Colonic mucosa (tissue), 4 donors: ENCODE measurements at regions not wholly inside any gene's neighbourhood (a gene's known extent, or its start where the extent isn't known, plus 50 kb on each side); places are given as distances from the start of the nearest gene placed in this dataset.

Source experiments
- DNase-seq: peaks from one replicate; pipeline ENCODE4 v3.0.0-alpha.2; 2020
- H3K27ac ChIP-seq: fragments of 200-600 bp; one replicate; pipeline ENCODE4 v1.8.0; 2021
- H3K27me3 ChIP-seq: fragments of 200-600 bp; one replicate; pipeline ENCODE4 v1.8.0; 2021
- H3K36me3 ChIP-seq: fragments of 200-600 bp; one replicate; pipeline ENCODE4 v1.8.0; 2021
- H3K4me1 ChIP-seq: fragments of 200-600 bp; one replicate; pipeline ENCODE4 v1.8.0; 2021; ENCODE audit warnings: mild to moderate bottlenecking
- H3K4me3 ChIP-seq: fragments of 200-600 bp; one replicate; pipeline ENCODE4 v1.8.0; 2021
- H3K9ac ChIP-seq, 2 donors: one replicate each; pipeline ENCODE4 v1.7.0; 2013; ENCODE audit warnings: control low read depth in 2 of 2, low read depth in 2 of 2, low read length in 2 of 2
- H3K9me3 ChIP-seq: fragments of 200-600 bp; one replicate; pipeline ENCODE4 v1.8.0; 2021
- CTCF ChIP-seq: fragments of 200-600 bp; IDR thresholded peaks from one replicate; pipeline ENCODE4 v1.8.0; 2022; ENCODE audit warnings: antibody characterized with exemption, mild to moderate bottlenecking
- intact Hi-C: fragments of 100-400 bp; cut with DNase I; formaldehyde crosslinking; loops from one replicate; pipeline ENCODE4 v1.14.1; 2022
- donor health status: healthy.
- donor health status: DM: no; HTN: no; CAD: no.
- donor health status: DM: no; HTN: no; CAD: no.

DNA sequence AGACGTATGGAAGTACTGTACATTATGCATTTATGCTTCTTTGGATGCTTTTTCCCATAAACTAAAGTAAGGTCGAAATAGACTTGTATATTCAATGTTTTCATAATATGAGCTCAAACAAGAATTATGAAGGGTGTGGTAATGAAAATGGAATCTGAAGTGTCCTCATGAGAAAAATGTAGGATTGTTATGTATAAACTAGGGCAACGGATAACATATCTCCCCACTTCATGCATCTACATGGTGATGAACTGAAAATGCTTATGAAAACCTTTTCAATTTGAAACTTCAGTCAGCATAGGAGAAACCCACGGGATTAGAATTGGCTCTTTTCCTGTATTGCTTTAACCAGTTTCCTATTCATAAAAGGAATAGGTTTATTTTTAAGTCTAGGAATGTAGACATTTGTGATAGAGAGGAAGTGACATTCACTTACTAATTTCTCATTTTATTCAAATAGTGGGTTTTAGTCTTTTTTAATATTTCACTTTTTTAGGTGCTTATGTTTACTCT is 608.2 kb upstream of the GCFC2 start:
- Histone ChIP-seq H3K9ac (no peak overlapping the region), H3K4me3 (no peak overlapping the region), H3K27me3 (no peaks in the 10 kb centered on the region), H3K36me3 (no peaks in the 10 kb centered on the region), H3K27ac (no peak overlapping the region), H3K9me3 (no peaks in the 10 kb centered on the region), H3K4me1 (no peaks in the 10 kb centered on the region)
- no peak for TF ChIP-seq CTCF
- intact Hi-C loops, result no loop called here
- DNase-seq, result no peak

- Histone ChIP-seq H3K27ac (no peak overlapping the region), H3K9ac (no peak overlapping the region), H3K27me3 (no peaks in the 10 kb centered on the region), H3K4me3 (no peak overlapping the region), H3K4me1 (no peaks in the 10 kb centered on the region), H3K9me3 (no peaks in the 10 kb centered on the region), H3K36me3 (no peaks in the 10 kb centered on the region)
- intact Hi-C loops, result no loop called here
- DNase-seq, result no peak
- TF ChIP-seq CTCF, result no peak
These were observed 606.0 kb upstream of the GCFC2 start for GRCh38 chr2:76316691-76317090.

GRCh38 chr2:76314271-76315020 is 603.7 kb upstream of the GCFC2 start:
- TF ChIP-seq CTCF, result no peak
- Histone ChIP-seq H3K4me3 (no peak overlapping the region), H3K9ac (no peak overlapping the region), H3K9me3 (no peaks in the 10 kb centered on the region), H3K36me3 (no peaks in the 10 kb centered on the region), H3K27ac (no peak overlapping the region), H3K4me1 (no peaks in the 10 kb centered on the region), H3K27me3 (no peaks in the 10 kb centered on the region)
- no peak for DNase-seq
- intact Hi-C loops, result no loop called here

DNA sequence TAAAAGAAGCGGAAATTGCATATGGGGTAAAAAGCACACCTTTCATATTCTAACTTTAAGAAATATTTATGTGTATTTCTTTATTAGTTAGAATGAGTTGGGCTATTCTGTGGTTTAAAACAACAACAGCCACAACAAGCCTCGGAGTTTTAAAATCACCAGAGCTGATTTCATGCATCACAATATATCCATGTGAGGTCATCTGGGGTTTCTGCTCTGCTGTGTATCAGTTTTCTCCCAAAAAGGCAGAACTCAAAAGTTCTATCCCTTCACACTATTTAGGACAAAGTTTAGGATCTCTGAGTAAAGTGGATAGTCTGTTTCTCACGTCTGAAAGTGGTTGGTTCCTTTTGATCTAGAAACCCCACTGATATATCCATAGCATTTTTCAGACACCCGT is 601.5 kb upstream of the GCFC2 start:
- Histone ChIP-seq H3K9me3 (no peaks in the 10 kb centered on the region), H3K27ac (no peak overlapping the region), H3K36me3 (no peaks in the 10 kb centered on the region), H3K9ac (no peak overlapping the region), H3K4me1 (no peaks in the 10 kb centered on the region), H3K4me3 (no peak overlapping the region), H3K27me3 (no peaks in the 10 kb centered on the region)
- DNase-seq, result no peak
- no peak for TF ChIP-seq CTCF
- intact Hi-C loops, result no loop called here

DNA sequence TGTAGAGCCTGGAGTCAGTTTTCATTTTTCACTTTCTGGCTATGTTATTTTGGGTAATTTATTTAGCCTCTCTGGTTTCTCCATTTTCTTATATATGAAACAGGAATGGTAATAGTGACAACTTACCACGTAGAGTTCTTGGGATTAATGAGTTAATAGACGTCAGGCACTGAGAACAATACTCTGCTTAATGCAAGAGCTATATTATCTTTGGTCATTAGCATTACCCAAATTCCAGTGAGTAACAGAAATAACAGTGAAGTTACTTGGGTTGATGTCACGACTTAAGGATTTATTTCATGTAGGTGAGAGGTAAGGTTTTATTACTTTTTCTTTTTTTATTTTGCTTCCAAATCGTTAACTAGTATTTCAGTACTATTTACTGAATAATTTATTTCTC is 601.0 kb upstream of the GCFC2 start:
- no peak overlapping the region for H3K4me3 ChIP-seq
- intact Hi-C loops, result no loop called here
- H3K27me3 ChIP-seq, result no peaks in the 10 kb centered on the region
- DNase-seq, result no peak
- no peak overlapping the region for H3K27ac ChIP-seq
- H3K36me3 ChIP-seq, result no peaks in the 10 kb centered on the region
- no peaks in the 10 kb centered on the region for H3K4me1 ChIP-seq
- H3K9me3 ChIP-seq, result no peaks in the 10 kb centered on the region
- H3K9ac ChIP-seq, result no peak overlapping the region
- no peak for TF ChIP-seq CTCF
